HG03066 (cell line): ENCODE measurements at regions not wholly inside any gene's neighbourhood (a gene's known extent, or its start where the extent isn't known, plus 50 kb on each side); places are given as distances from the start of the nearest gene placed in this dataset.
"Not testable (repeated sequence)": the region's sequence is repeated elsewhere in the genome, so short reads cannot be mapped to it uniquely, and the experiment has no call there.

Experiments used
- ATAC-seq: cut with Tn5 transposase; IDR thresholded peaks from one replicate; pipeline ENCODE4 v1.9.1; 2021; ENCODE audit warnings: low read depth; ENCODE audit not compliant: unreplicated experiment

- ATAC-seq = no peak
These were observed 228.7 kb upstream of the ZNF385D start for GRCh38 chr3:21979706-21980105.

- ATAC-seq = no peak
These were observed 238.5 kb upstream of the ZNF385D start for GRCh38 chr3:21989341-21990042.

GRCh38 chr3:21991061-21991460 lies 240.1 kb upstream of the ZNF385D start:
- ATAC-seq = no peak

DNA sequence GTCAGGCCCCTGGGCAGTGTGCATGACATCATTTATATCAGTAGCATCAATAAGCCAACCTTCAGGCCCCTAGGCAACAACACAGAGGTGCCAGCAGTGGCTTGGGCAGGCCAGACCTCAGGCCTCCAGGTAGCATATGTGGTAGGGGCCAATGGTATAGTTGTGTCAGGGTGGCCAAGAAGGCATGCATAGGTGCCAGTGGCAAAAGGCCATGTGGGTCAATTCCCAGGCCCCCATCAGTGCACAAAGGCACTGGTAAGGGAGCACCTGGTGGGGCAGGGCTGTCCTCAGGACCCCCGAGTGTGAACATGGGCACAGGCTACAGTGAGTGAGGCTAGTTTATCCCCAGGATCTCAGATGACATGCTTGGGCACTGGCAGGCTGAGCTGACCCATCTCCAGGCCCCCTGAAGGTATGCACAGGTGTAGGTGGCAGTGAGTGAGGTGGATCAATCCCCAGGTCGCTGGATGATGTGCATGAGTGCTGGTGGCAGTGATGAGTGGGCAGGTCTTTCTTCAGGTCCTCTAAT lies 244.1 kb upstream of the ZNF385D start:
- ATAC-seq = no peak

DNA sequence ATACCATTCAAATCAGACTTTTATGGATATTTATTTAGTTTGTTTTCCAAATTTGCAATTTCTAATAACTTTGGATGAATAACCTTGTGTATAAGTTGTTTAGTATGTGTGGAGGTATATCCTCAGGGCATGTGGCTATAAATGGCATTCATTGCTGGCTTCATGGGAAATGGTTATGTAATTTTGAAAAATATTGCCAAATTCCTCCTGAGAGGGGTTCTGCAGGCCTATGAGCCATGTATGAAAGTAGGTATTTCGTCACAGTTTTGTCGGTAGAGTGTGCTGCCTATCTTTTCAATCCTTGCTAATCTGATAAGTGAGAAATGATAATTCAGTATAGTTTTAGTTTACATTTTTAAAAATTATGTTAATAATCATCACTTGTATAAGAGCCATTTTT lies 256.4 kb upstream of the ZNF385D start:
- ATAC-seq = no peak

DNA sequence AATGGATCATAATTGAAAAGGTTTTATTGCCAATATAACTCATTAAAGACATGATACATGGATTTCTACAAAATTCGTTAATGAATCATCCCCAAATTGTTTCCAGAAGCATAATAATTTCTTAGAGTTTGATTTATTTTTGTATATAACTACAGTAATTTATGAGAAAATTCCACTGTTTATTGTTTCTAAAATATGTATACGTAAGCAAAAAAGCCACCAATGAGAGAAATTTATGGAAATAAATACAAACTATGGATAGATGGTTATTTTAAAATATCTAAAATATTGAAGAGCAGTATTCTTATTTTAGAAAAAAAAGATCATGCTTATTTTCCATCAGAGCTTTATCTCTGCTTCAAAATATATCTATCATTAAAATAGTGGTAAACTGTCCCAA lies 260.0 kb upstream of the ZNF385D start:
- no peak for ATAC-seq

DNA sequence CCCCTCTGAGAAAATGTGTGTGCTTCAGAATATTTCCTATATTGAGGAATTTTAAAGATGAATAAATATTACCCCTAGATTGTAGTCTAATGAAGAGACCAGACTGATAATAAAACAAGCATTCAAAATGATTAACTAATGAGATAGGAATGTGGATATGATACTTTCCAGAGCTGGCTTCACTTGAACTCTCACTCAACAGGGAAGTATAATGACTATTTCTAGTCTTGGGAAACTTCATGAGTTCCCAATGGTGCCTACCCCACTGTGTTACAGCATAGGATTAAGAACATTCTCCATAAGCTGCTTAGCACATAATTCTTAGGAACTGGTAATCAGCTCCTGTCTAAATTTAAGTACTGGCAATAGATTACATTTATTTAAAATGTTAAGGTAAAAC lies 261.5 kb upstream of the ZNF385D start:
- no peak for ATAC-seq

- no peak for ATAC-seq
These were observed 262.6 kb upstream of the ZNF385D start for GRCh38 chr3:22013641-22014040.

DNA sequence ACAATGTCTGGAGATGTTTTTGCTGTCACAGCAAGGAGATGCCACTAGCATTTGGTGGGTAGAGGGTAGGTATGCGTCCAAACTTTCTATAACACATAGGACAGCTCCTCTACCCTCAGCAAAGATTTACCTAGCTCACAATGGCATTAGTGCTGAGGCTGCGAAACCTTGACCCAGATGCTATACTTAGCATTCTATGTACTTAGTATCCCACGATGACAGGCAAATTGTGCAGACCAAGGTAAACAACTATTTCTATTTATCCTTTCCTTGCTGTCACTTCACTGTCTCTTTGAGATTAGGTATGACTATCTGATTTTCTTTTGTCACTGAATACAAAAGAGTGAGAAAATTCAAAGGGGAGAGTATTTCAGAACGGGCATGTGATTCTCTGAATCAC lies 265.2 kb upstream of the ZNF385D start:
- no peak for ATAC-seq

- not testable (repeated sequence) for ATAC-seq
These were observed 273.6 kb upstream of the ZNF385D start for GRCh38 chr3:22024638-22025037.

- no peak for ATAC-seq
These were observed 278.5 kb upstream of the ZNF385D start for GRCh38 chr3:22029480-22029879.

DNA sequence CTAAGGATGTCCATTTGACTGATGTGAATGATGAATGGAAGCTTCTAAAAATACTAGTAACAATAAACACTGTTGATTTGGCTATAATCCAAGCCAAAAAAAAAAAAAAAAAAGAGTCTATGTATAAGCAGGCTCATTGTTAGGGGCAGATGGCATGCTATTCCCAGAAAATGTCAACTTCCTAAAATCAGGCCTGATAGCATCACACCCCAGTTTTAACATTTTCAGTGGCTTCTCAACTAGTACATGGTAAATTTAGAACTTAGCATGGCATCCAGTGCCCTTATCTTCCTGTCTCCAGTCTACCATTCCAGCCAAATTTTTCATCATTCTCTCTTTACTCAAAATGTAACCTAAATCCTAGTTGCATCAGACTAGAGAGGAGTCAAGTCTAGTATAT lies 288.2 kb upstream of the ZNF385D start:
- ATAC-seq = no peak

- ATAC-seq = no peak
These were observed 289.1 kb upstream of the ZNF385D start for GRCh38 chr3:22040150-22040549.

- no peak for ATAC-seq
These were observed 294.9 kb upstream of the ZNF385D start for GRCh38 chr3:22045882-22046281.

GRCh38 chr3:22063500-22063899 lies 312.5 kb upstream of the ZNF385D start:
- ATAC-seq = no peak

DNA sequence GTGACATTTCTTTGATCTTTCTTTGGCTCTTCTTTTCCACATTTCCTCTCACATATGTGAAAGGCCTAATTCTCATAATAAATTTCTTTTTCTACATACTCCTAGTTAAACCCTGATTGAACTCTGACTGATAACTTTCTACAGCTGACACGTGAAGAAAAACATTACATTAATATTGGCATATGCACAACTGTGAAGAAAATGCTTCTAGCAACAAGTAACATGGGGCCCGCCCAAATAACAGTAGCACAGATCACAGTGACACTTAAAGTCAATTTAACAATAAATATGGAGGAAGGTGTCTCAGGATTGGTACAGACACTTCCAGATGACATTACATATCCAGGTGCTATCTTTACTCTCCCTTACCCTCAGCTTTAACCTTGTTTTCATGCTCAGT lies 317.6 kb upstream of the ZNF385D start:
- ATAC-seq = no peak

DNA sequence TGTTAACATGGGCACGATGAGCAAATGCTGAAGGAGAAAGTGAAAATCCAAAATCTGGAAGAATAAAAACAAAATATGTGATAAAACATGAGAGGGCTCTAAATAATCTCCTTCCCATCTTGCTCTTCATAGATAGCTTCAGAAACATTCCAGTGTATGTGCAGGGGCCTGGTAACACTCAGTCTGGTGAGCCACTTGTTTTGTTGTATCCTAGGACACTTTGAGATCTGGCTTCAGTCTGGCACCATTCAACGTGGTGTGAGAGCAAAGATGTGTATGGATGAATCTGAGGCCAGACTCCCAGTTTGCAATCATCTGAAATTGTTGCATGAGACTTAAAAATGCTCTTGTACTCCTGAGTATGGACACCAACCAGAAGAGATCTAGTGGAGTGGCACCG lies 337.2 kb upstream of the ZNF385D start:
- ATAC-seq = no peak

GRCh38 chr3:22089284-22089683 lies 338.3 kb upstream of the ZNF385D start:
- ATAC-seq = peak; percentile 77

DNA sequence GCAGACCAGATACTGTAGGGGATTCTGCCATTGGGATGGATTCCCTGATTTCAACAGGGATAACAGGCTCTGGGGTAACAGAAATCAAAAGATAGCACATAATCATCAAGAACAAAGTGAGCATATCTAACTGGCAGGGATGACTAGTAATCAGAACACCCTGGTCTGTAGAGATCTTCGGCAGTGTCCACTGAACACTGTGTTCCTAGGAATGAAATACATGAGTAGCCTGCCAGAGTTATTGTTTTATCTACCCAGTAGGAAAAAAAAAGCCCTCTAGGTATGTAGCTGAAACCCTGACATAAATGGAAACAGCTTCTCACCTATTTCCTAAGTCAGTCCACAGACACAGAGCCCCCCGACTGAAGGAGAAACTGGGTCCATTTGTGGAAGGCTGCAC lies 340.3 kb upstream of the ZNF385D start:
- ATAC-seq = no peak

DNA sequence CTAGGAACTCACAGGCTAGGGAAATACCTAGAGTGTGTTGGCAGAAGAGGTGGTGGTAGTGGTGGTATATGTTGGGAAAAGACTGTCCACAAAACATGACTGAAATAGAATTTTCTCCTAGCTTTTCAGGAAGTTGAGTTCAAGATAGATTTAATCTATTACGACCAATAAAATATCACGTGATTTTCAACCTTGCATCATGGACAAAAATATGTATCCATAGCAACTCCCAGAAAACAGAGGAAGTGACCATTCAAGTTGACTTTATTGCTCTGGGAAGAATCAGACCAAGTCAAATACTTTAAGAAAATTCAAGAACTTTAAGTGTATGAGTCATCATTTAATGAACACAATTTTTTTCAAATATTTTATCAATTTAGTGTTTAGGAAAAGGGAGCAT lies 347.0 kb upstream of the ZNF385D start:
- ATAC-seq = no peak

GRCh38 chr3:22101351-22101750 lies 350.3 kb upstream of the ZNF385D start:
- ATAC-seq = no peak

GRCh38 chr3:22101811-22102210 lies 350.8 kb upstream of the ZNF385D start:
- ATAC-seq = no peak

- ATAC-seq = no peak
These were observed 352.4 kb upstream of the ZNF385D start for GRCh38 chr3:22103423-22103822.
